HEK293 (cell line): ENCODE measurements at regions not wholly inside any gene's neighbourhood (a gene's known extent, or its start where the extent isn't known, plus 50 kb on each side); places are given as distances from the start of the nearest gene placed in this dataset.

Experiments used
- CTCF ChIA-PET: fragments of 350-600 bp; formaldehyde crosslinking; extraction: SDS; loops from one replicate; lab custom pipeline; 2021; ENCODE audit warnings: antibody characterized with exemption; lab: Yijun Ruan, JAX
- POLR2A ChIA-PET: fragments of 300-600 bp; formaldehyde crosslinking; extraction: SDS; loops from one replicate; lab custom pipeline; 2020; ENCODE audit warnings: antibody characterized with exemption, inconsistent platforms; lab: Yijun Ruan, JAX
- H3K27ac ChIP-seq: fragments of 200-500 bp; sonication (Bioruptor generic); 2 replicates; pipeline ENCODE4 v1.5.1; 2014; ENCODE audit warnings: low read depth, low read length, control low read depth, inconsistent platforms; ENCODE audit errors: extremely low read depth
- H3K36me3 ChIP-seq, 2 experiments: fragments of 200-500 bp in 1 of 2; sonication (Bioruptor generic) in 1 of 2; 1 replicate in 1 of 2; 2 replicates in 1 of 2; pipeline ENCODE4 v1.5.1; 2014 to 2017; ENCODE audit warnings: inconsistent platforms in 2 of 2, low read length in 2 of 2; ENCODE audit not compliant: control insufficient read depth in 2 of 2, insufficient read depth in 1 of 2
- H3K4me1 ChIP-seq: fragments of 200-500 bp; sonication (Bioruptor generic); 2 replicates; pipeline ENCODE4 v1.5.1; 2014; ENCODE audit warnings: mild to moderate bottlenecking, low read length, inconsistent platforms; ENCODE audit not compliant: control insufficient read depth, insufficient read depth
- H3K4me3 ChIP-seq: 2 replicates; pipeline ENCODE4 v1.5.1; 2011; ENCODE audit warnings: low read depth, mild to moderate bottlenecking, control low read depth, low read length, moderate library complexity
- H3K9me3 ChIP-seq: fragments of 200-500 bp; sonication (Bioruptor generic); 2 replicates; pipeline ENCODE4 v1.5.1; 2014; ENCODE audit warnings: low read depth, low read length, inconsistent platforms; ENCODE audit not compliant: control insufficient read depth, insufficient read depth
- EGR2 ChIP-seq: fragments of 450-650 bp; formaldehyde crosslinking; IDR thresholded peaks from 2 replicates; pipeline ENCODE4 v1.5.1; 2016; ENCODE audit warnings: low read depth, missing biosample characterization, missing genetic modification characterization
- HOXC10 ChIP-seq: sonication (generic); formaldehyde crosslinking; IDR thresholded peaks from 2 replicates; pipeline ENCODE4 v1.8.1; 2023; ENCODE audit warnings: mild to moderate bottlenecking, missing genetic modification reagents
- PRDM4 ChIP-seq: fragments of 450-650 bp; formaldehyde crosslinking; IDR thresholded peaks from 2 replicates; pipeline ENCODE4 v1.5.1; 2017; ENCODE audit warnings: missing biosample characterization, missing genetic modification characterization
- REPIN1 ChIP-seq: fragments of 450-650 bp; formaldehyde crosslinking; IDR thresholded peaks from 2 replicates; pipeline ENCODE4 v1.5.1; 2017; ENCODE audit warnings: missing biosample characterization, missing genetic modification characterization, low read depth
- SETDB1 ChIP-seq: IDR thresholded peaks from one replicate; pipeline ENCODE4 v1.6.1; 2017; ENCODE audit warnings: mild to moderate bottlenecking, low read length, moderate library complexity, mixed read lengths; ENCODE audit not compliant: insufficient read length
- ZBTB48 ChIP-seq: fragments of 450-650 bp; formaldehyde crosslinking; IDR thresholded peaks from 2 replicates; pipeline ENCODE4 v1.5.1; 2016; ENCODE audit warnings: missing biosample characterization, missing genetic modification characterization
- ZNF121 ChIP-seq: fragments of 450-650 bp; formaldehyde crosslinking; IDR thresholded peaks from 2 replicates; pipeline ENCODE4 v1.5.1; 2016; ENCODE audit warnings: missing biosample characterization, missing genetic modification characterization
- ZNF133 ChIP-seq: fragments of 450-650 bp; formaldehyde crosslinking; IDR thresholded peaks from 2 replicates; pipeline ENCODE4 v1.5.1; 2016; ENCODE audit warnings: missing biosample characterization, missing genetic modification characterization
- ZNF175 ChIP-seq: fragments of 450-650 bp; formaldehyde crosslinking; IDR thresholded peaks from 2 replicates; pipeline ENCODE4 v1.5.1; 2016; ENCODE audit warnings: missing biosample characterization, missing genetic modification characterization
- ZNF280D ChIP-seq: fragments of 450-650 bp; formaldehyde crosslinking; IDR thresholded peaks from 2 replicates; pipeline ENCODE4 v1.5.1; 2016; ENCODE audit warnings: missing biosample characterization, missing genetic modification characterization
- ZNF350 ChIP-seq: fragments of 450-650 bp; formaldehyde crosslinking; IDR thresholded peaks from 2 replicates; pipeline ENCODE4 v1.5.0; 2017; ENCODE audit warnings: missing biosample characterization, mild to moderate bottlenecking, missing genetic modification characterization
- ZNF518A ChIP-seq: fragments of 450-650 bp; formaldehyde crosslinking; conservative IDR thresholded peaks from 2 replicates; pipeline ENCODE4 v1.5.1; 2016; ENCODE audit warnings: low read depth, missing biosample characterization, missing genetic modification characterization
- ZNF580 ChIP-seq: fragments of 450-650 bp; formaldehyde crosslinking; IDR thresholded peaks from 2 replicates; pipeline ENCODE4 v1.5.1; 2016; ENCODE audit warnings: missing biosample characterization, missing genetic modification characterization
- ZNF629 ChIP-seq: fragments of 450-650 bp; formaldehyde crosslinking; IDR thresholded peaks from 2 replicates; pipeline ENCODE4 v1.5.1; 2017; ENCODE audit warnings: missing biosample characterization, missing genetic modification characterization
- ZNF768 ChIP-seq: fragments of 450-650 bp; formaldehyde crosslinking; IDR thresholded peaks from 2 replicates; pipeline ENCODE4 v1.5.1; 2018; ENCODE audit warnings: missing biosample characterization, mild to moderate bottlenecking, missing genetic modification characterization
- ZNF791 ChIP-seq: fragments of 450-650 bp; formaldehyde crosslinking; IDR thresholded peaks from 2 replicates; pipeline ENCODE4 v1.5.1; 2016; ENCODE audit warnings: missing biosample characterization, missing genetic modification characterization
- ZNF792 ChIP-seq: fragments of 450-650 bp; formaldehyde crosslinking; IDR thresholded peaks from 2 replicates; pipeline ENCODE4 v1.5.1; 2016; ENCODE audit warnings: missing biosample characterization, missing genetic modification characterization
- ZSCAN18 ChIP-seq: fragments of 450-650 bp; formaldehyde crosslinking; IDR thresholded peaks from 2 replicates; pipeline ENCODE4 v1.5.1; 2016; ENCODE audit warnings: missing biosample characterization, missing genetic modification characterization

GRCh38 chr10:131494451-131494850 is 182.9 kb upstream of the TCERG1L start:
- H3K9me3 ChIP-seq: no peaks in the 10 kb centered on the region
- ChIA-PET POLR2A (no interaction called here), CTCF (no interaction called here)
- TF ChIP-seq PRDM4 (tag by site-specific recombination): no peak
- no peak for TF ChIP-seq ZNF629
- TF ChIP-seq ZNF768 (tag by site-specific recombination): no peak
- no peak for TF ChIP-seq ZNF518A
- TF ChIP-seq ZNF280D: no peak
- TF ChIP-seq ZBTB48 (tag by site-specific recombination): no peak
- no peak for TF ChIP-seq ZNF580
- TF ChIP-seq ZNF175 (tag by site-specific recombination): no peak
- H3K36me3 ChIP-seq: no peaks in the 10 kb centered on the region
- no peak overlapping the region for H3K27ac ChIP-seq
- H3K4me3 ChIP-seq: no peak overlapping the region
- no peaks in the 10 kb centered on the region for H3K4me1 ChIP-seq

GRCh38 chr10:131495224-131495623 is 183.7 kb upstream of the TCERG1L start:
- Histone ChIP-seq H3K9me3 (no peaks in the 10 kb centered on the region), H3K36me3 (no peaks in the 10 kb centered on the region), H3K4me1 (no peaks in the 10 kb centered on the region), H3K27ac (no peak overlapping the region), H3K4me3 (no peak overlapping the region)
- POLR2A ChIA-PET: no interaction called here
- CTCF ChIA-PET: no interaction called here
- TF ChIP-seq ZNF350 (tag by site-specific recombination) (no peak), ZNF792 (tag by site-specific recombination) (no peak), SETDB1 (no peak), ZNF518A (no peak), ZNF121 (tag by site-specific recombination) (no peak), HOXC10 (no peak), ZSCAN18 (tag by site-specific recombination) (no peak), ZNF791 (tag by site-specific recombination) (no peak), ZNF133 (no peak), REPIN1 (tag by site-specific recombination) (no peak), EGR2 (no peak)
